ENCODE measurements at regions not wholly inside any gene's neighbourhood (a gene's known extent, or its start where the extent isn't known, plus 50 kb on each side); places are given as distances from the start of the nearest gene placed in this dataset.

DNA sequence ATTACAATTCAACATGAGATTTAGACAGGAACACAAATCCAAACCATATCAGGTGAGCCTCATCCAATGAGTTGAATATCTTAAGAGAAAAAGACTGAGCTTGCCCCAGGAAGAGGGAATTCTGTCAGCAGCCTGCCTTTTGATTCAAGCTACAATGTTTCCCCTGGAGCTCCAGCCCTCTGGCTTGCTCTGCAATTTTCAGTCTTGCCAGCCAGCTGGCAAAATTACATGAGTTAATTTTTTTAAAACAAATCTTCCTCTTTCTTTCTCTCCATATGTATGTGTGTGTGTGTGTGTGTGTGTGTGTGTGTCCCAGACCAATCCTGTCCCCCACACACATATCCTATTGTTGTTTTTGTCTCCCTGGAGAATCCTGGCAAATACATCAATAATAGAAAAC is 313.2 kb downstream of the CDH10 start:
- no peaks in the 10 kb centered on the region for H3F3A ChIP-seq (ENCODE audit: insufficient read depth, low read length)
- H3K9me2 ChIP-seq (replicated peaks; ENCODE audit: insufficient read depth, low read length), result no peaks in the 10 kb centered on the region
- no peaks in the 10 kb centered on the region for H4K20me1 ChIP-seq (ENCODE audit: insufficient read depth, low read length)
- H3K79me2 ChIP-seq (ENCODE audit: low read length), result no peaks in the 10 kb centered on the region
- no peak for DNase-seq
- TF ChIP-seq EZH2 (optimal IDR thresholded peaks at IDR 0.05; ENCODE audit: low read depth, low read length) (no peak), EZH2phosphoT487 (IDR thresholded peaks at IDR 0.05; ENCODE audit: low read length) (no peak)
- TF ChIP-seq, protein P1, sequence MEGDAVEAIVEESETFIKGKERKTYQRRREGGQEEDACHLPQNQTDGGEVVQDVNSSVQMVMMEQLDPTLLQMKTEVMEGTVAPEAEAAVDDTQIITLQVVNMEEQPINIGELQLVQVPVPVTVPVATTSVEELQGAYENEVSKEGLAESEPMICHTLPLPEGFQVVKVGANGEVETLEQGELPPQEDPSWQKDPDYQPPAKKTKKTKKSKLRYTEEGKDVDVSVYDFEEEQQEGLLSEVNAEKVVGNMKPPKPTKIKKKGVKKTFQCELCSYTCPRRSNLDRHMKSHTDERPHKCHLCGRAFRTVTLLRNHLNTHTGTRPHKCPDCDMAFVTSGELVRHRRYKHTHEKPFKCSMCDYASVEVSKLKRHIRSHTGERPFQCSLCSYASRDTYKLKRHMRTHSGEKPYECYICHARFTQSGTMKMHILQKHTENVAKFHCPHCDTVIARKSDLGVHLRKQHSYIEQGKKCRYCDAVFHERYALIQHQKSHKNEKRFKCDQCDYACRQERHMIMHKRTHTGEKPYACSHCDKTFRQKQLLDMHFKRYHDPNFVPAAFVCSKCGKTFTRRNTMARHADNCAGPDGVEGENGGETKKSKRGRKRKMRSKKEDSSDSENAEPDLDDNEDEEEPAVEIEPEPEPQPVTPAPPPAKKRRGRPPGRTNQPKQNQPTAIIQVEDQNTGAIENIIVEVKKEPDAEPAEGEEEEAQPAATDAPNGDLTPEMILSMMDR (IDR thresholded peaks at IDR 0.05; ENCODE audit: low read length), result no peak
- no peaks in the 10 kb centered on the region for H3K27me3 ChIP-seq (replicated peaks; ENCODE audit: insufficient read depth, low read length)
- H3K9me3 ChIP-seq (replicated peaks; ENCODE audit: insufficient read depth, low read length), result no peaks in the 10 kb centered on the region
- H3K9ac ChIP-seq (ENCODE audit: low read length), result no peak overlapping the region
- H3K4me1 ChIP-seq (ENCODE audit: low read length), result no peaks in the 10 kb centered on the region
- no peak overlapping the region for H2AFZ ChIP-seq (ENCODE audit: low read length)
- H3K4me2 ChIP-seq (ENCODE audit: low read depth, low read length), result no peak overlapping the region
- no peak overlapping the region for H3K27ac ChIP-seq (ENCODE audit: low read length)
- no peak overlapping the region for H3K4me3 ChIP-seq (ENCODE audit: low read length)
- no peaks in the 10 kb centered on the region for H3K36me3 ChIP-seq (replicated peaks; ENCODE audit: insufficient read depth, low read length)

DNA sequence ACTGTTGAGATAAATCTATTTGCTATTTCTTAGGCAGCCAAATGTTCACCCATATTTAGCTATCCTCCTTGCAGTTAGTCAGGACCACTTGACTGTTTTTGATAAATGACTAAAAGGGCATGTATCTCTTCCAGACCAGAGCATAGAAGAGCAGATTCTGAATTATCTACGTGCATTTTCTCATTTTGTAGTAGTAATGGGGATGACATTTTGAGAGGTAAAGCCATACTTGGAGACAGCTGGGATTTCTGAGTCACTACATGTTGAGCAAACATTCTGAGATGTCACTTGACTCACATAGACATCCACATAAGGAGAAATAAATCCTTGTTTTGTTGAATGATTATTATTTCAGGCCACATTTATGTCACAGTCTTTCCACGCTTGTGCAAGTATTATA is 297.6 kb downstream of the CDH10 start:
- Histone ChIP-seq H3K27me3 (replicated peaks; ENCODE audit: insufficient read depth, low read length) (no peaks in the 10 kb centered on the region), H3K4me2 (ENCODE audit: low read depth, low read length) (no peak overlapping the region), H3K79me2 (ENCODE audit: low read length) (no peaks in the 10 kb centered on the region), H2AFZ (ENCODE audit: low read length) (no peak overlapping the region), H3K9me3 (replicated peaks; ENCODE audit: insufficient read depth, low read length) (no peaks in the 10 kb centered on the region), H3K27ac (ENCODE audit: low read length) (no peak overlapping the region), H3K4me1 (ENCODE audit: low read length) (no peaks in the 10 kb centered on the region), H3K9ac (ENCODE audit: low read length) (no peak overlapping the region), H3K4me3 (ENCODE audit: low read length) (no peak overlapping the region), H3K9me2 (replicated peaks; ENCODE audit: insufficient read depth, low read length) (no peaks in the 10 kb centered on the region), H3K36me3 (replicated peaks; ENCODE audit: insufficient read depth, low read length) (no peaks in the 10 kb centered on the region), H3F3A (ENCODE audit: insufficient read depth, low read length) (no peaks in the 10 kb centered on the region), H4K20me1 (ENCODE audit: insufficient read depth, low read length) (no peaks in the 10 kb centered on the region)
- no peak for DNase-seq
- TF ChIP-seq, protein P1 (IDR thresholded peaks at IDR 0.05; ENCODE audit: low read length), result no peak
- no peak for TF ChIP-seq EZH2phosphoT487 (IDR thresholded peaks at IDR 0.05; ENCODE audit: low read length)
- TF ChIP-seq EZH2 (optimal IDR thresholded peaks at IDR 0.05; ENCODE audit: low read depth, low read length), result no peak

DNA sequence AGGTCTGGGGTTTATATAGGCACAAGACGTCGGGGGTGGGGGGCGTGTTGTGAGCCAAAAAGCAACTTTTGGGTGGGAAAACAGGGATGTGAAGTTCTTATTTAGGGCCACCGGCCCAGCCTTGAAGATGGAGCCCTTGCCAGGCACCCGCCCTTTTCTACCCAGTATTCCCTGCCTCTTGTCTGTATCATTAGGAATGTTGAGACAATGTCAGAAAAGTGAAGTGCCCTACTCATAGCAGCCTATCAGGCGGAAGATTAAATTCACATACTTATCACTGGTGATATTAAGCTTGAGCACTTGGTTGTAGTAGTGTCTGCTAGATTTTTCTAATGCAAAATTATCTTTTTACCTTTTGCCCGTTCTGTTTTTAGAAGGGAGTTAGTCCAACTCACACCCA is 293.5 kb downstream of the CDH10 start:
- no peak overlapping the region for H3K27ac ChIP-seq (ENCODE audit: low read length)
- H3K4me2 ChIP-seq (ENCODE audit: low read depth, low read length), result no peak overlapping the region
- no peak overlapping the region for H3K4me3 ChIP-seq (ENCODE audit: low read length)
- no peaks in the 10 kb centered on the region for H4K20me1 ChIP-seq (ENCODE audit: insufficient read depth, low read length)
- no peaks in the 10 kb centered on the region for H3K79me2 ChIP-seq (ENCODE audit: low read length)
- no peak for DNase-seq
- H3K27me3 ChIP-seq (replicated peaks; ENCODE audit: insufficient read depth, low read length), result no peaks in the 10 kb centered on the region
- H3K9ac ChIP-seq (ENCODE audit: low read length), result no peak overlapping the region
- H3K9me3 ChIP-seq (replicated peaks; ENCODE audit: insufficient read depth, low read length), result no peaks in the 10 kb centered on the region
- TF ChIP-seq, protein P1 (IDR thresholded peaks at IDR 0.05; ENCODE audit: low read length), result no peak
- no peaks in the 10 kb centered on the region for H3K36me3 ChIP-seq (replicated peaks; ENCODE audit: insufficient read depth, low read length)
- H3K4me1 ChIP-seq (ENCODE audit: low read length), result no peaks in the 10 kb centered on the region
- no peak overlapping the region for H2AFZ ChIP-seq (ENCODE audit: low read length)
- H3K9me2 ChIP-seq (replicated peaks; ENCODE audit: insufficient read depth, low read length), result no peaks in the 10 kb centered on the region
- no peaks in the 10 kb centered on the region for H3F3A ChIP-seq (ENCODE audit: insufficient read depth, low read length)

DNA sequence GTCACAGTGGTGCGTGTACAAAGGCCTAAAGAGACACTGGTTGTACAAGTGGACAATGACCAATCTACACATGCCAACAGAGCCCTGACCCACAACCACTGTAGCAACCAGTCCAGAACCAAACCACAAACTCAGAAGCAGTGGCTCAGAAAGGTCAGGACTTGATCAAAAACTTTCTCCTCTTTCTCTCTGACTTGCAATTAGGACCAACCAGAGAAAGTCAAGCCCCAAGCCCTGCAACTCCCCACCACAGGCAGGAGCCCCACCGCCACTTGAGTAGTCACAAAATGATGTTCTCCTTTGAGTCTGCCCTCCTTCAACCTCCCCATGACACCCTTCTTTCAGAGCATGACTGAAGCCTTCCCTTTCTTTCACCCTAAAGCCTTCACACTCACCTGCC is 291.8 kb downstream of the CDH10 start:
- H3F3A ChIP-seq (ENCODE audit: insufficient read depth, low read length), result no peaks in the 10 kb centered on the region
- no peaks in the 10 kb centered on the region for H3K36me3 ChIP-seq (replicated peaks; ENCODE audit: insufficient read depth, low read length)
- no peak for TF ChIP-seq EZH2 (optimal IDR thresholded peaks at IDR 0.05; ENCODE audit: low read depth, low read length)
- no peak for TF ChIP-seq EZH2phosphoT487 (IDR thresholded peaks at IDR 0.05; ENCODE audit: low read length)
- TF ChIP-seq, protein P1 (IDR thresholded peaks at IDR 0.05; ENCODE audit: low read length), result no peak
- no peaks in the 10 kb centered on the region for H3K79me2 ChIP-seq (ENCODE audit: low read length)
- no peak overlapping the region for H3K4me2 ChIP-seq (ENCODE audit: low read depth, low read length)
- H3K9me2 ChIP-seq (replicated peaks; ENCODE audit: insufficient read depth, low read length), result no peaks in the 10 kb centered on the region
- no peak overlapping the region for H3K27ac ChIP-seq (ENCODE audit: low read length)
- H3K4me3 ChIP-seq (ENCODE audit: low read length), result no peak overlapping the region
- no peaks in the 10 kb centered on the region for H3K9me3 ChIP-seq (replicated peaks; ENCODE audit: insufficient read depth, low read length)
- no peak overlapping the region for H2AFZ ChIP-seq (ENCODE audit: low read length)
- H3K27me3 ChIP-seq (replicated peaks; ENCODE audit: insufficient read depth, low read length), result no peaks in the 10 kb centered on the region
- DNase-seq, result no peak
- H3K9ac ChIP-seq (ENCODE audit: low read length), result no peak overlapping the region
- H4K20me1 ChIP-seq (ENCODE audit: insufficient read depth, low read length), result no peaks in the 10 kb centered on the region
- H3K4me1 ChIP-seq (ENCODE audit: low read length), result no peaks in the 10 kb centered on the region

All from MM.1S (cell line).